Suprapubic skin (tissue), 4 donors: ENCODE measurements at regions not wholly inside any gene's neighbourhood (a gene's known extent, or its start where the extent isn't known, plus 50 kb on each side); places are given as distances from the start of the nearest gene placed in this dataset.
"Not testable (repeated sequence)": the region's sequence is repeated elsewhere in the genome, so short reads cannot be mapped to it uniquely, and the experiment has no call there.

Source experiments
- DNase-seq, 2 donors: peaks; one replicate each; pipeline ENCODE4 v3.0.0-alpha.2; 2019; ENCODE audit warnings: low spot score in 2 of 2
- H3K27ac ChIP-seq: fragments of 200-600 bp; sonication (generic); one replicate; pipeline ENCODE4 v1.5.1; 2019
- H3K27me3 ChIP-seq: fragments of 200-600 bp; sonication (generic); one replicate; pipeline ENCODE4 v1.5.1; 2019
- H3K36me3 ChIP-seq: fragments of 200-600 bp; sonication (generic); one replicate; pipeline ENCODE4 v1.5.1; 2019
- H3K4me1 ChIP-seq: fragments of 200-600 bp; sonication (generic); one replicate; pipeline ENCODE4 v1.5.1; 2019
- H3K4me3 ChIP-seq: fragments of 200-600 bp; sonication (generic); one replicate; pipeline ENCODE4 v1.5.1; 2019; ENCODE audit warnings: mild to moderate bottlenecking
- H3K9me3 ChIP-seq: fragments of 200-600 bp; sonication (generic); one replicate; pipeline ENCODE4 v1.5.1; 2019
- EP300 ChIP-seq: sonication (generic); formaldehyde crosslinking; IDR thresholded peaks from one replicate; pipeline ENCODE4 v1.6.1; 2017; ENCODE audit warnings: antibody characterized with exemption
- POLR2A ChIP-seq, 2 donors: fragments of 450-650 bp; IDR thresholded peaks; one replicate each; pipeline ENCODE4 v1.6.1; 2017; ENCODE audit warnings: antibody characterized with exemption in 2 of 2, mild to moderate bottlenecking in 2 of 2, moderate library complexity in 2 of 2
- POLR2AphosphoS5 ChIP-seq, 3 donors: sonication (generic); formaldehyde crosslinking; IDR thresholded peaks; one replicate each; pipeline ENCODE4 v1.6.1; 2017; ENCODE audit warnings: antibody characterized with exemption in 3 of 3
- WGBS: methylation state at CpG from one replicate; pipeline ENCODE4 v1.1.5; 2018; 5-methylcytosine and 5-hydroxymethylcytosine counted together
- TF ChIP-seq, protein P1 (sequence below), 2 donors: fragments of 200-600 bp in 1 of 2; fragments of 450-650 bp in 1 of 2; sonication (generic) in 1 of 2; IDR thresholded peaks; one replicate each; pipeline ENCODE4 v1.5.1; 2016 to 2019; ENCODE audit warnings: antibody characterized with exemption in 2 of 2, mild to moderate bottlenecking in 1 of 2, moderate library complexity in 1 of 2

DNA sequence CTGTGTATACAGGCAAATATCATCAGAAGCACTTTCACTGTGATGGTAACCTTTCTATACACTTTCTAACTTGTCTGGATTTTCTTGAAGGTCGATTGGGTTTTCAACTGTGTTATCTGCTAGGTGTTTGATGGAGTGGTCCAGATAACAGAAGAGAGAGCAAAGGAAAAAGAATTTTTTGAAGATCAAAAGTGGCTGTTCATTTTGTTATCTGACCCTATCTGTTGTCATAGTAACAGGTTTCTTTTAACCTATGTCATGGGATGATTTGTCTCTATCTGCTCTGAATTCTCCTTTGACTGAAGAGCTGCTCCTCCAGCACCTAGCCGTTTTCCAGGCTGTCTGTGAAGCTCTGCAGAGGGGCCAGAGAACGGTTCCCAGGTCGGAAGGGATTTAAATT, 77.8 kb upstream of the IRX2 start:
- no peaks in the 10 kb centered on the region for H3K4me1 ChIP-seq
- H3K9me3 ChIP-seq = no peaks in the 10 kb centered on the region
- H3K27ac ChIP-seq = no peak overlapping the region
- DNase-seq = no peak
- no peak overlapping the region for H3K4me3 ChIP-seq
- WGBS = 23% methylated on average over 4 of the region's 4 CpGs
- peaks cover 5% of the 10 kb centered on the region for H3K27me3 ChIP-seq
- TF ChIP-seq, protein P1, sequence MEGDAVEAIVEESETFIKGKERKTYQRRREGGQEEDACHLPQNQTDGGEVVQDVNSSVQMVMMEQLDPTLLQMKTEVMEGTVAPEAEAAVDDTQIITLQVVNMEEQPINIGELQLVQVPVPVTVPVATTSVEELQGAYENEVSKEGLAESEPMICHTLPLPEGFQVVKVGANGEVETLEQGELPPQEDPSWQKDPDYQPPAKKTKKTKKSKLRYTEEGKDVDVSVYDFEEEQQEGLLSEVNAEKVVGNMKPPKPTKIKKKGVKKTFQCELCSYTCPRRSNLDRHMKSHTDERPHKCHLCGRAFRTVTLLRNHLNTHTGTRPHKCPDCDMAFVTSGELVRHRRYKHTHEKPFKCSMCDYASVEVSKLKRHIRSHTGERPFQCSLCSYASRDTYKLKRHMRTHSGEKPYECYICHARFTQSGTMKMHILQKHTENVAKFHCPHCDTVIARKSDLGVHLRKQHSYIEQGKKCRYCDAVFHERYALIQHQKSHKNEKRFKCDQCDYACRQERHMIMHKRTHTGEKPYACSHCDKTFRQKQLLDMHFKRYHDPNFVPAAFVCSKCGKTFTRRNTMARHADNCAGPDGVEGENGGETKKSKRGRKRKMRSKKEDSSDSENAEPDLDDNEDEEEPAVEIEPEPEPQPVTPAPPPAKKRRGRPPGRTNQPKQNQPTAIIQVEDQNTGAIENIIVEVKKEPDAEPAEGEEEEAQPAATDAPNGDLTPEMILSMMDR (IDR thresholded peaks at IDR 0.05) = no peak
- no peak for TF ChIP-seq EP300
- TF ChIP-seq POLR2A (IDR thresholded peaks at IDR 0.05) = no peak
- no peak for TF ChIP-seq POLR2AphosphoS5 (IDR thresholded peaks at IDR 0.05)
- H3K36me3 ChIP-seq = no peaks in the 10 kb centered on the region

GRCh38 chr5:2818936-2819335, 67.5 kb upstream of the IRX2 start:
- H3K9me3 ChIP-seq = no peaks in the 10 kb centered on the region
- 84% methylated on average over 6 of the region's 7 CpGs for WGBS
- H3K4me1 ChIP-seq = no peaks in the 10 kb centered on the region
- H3K27me3 ChIP-seq = peaks cover 14% of the 10 kb centered on the region
- TF ChIP-seq, protein P1 (IDR thresholded peaks at IDR 0.05) = no peak
- TF ChIP-seq POLR2A (IDR thresholded peaks at IDR 0.05) = no peak
- no peak overlapping the region for H3K27ac ChIP-seq
- no peaks in the 10 kb centered on the region for H3K36me3 ChIP-seq
- H3K4me3 ChIP-seq = no peak overlapping the region
- no peak for DNase-seq

GRCh38 chr5:2817031-2817603, 65.6 kb upstream of the IRX2 start:
- no peak for DNase-seq
- Histone ChIP-seq H3K9me3 (no peaks in the 10 kb centered on the region), H3K36me3 (no peaks in the 10 kb centered on the region), H3K4me1 (no peaks in the 10 kb centered on the region), H3K27me3 (no peaks in the 10 kb centered on the region), H3K27ac (no peak overlapping the region), H3K4me3 (no peak overlapping the region)
- 64% methylated on average over 5 of the region's 5 CpGs for WGBS
- TF ChIP-seq POLR2AphosphoS5 (IDR thresholded peaks at IDR 0.05) = no peak
- TF ChIP-seq, protein P1 (IDR thresholded peaks at IDR 0.05) = no peak
- no peak for TF ChIP-seq EP300
- TF ChIP-seq POLR2A (IDR thresholded peaks at IDR 0.05) = no peak

GRCh38 chr5:2813678-2814077, 62.2 kb upstream of the IRX2 start:
- Histone ChIP-seq H3K27ac (no peak overlapping the region), H3K4me1 (no peaks in the 10 kb centered on the region), H3K9me3 (no peaks in the 10 kb centered on the region), H3K4me3 (no peak overlapping the region), H3K27me3 (no peaks in the 10 kb centered on the region), H3K36me3 (no peaks in the 10 kb centered on the region)
- TF ChIP-seq, protein P1 (IDR thresholded peaks at IDR 0.05) = no peak
- no peak for TF ChIP-seq POLR2A (IDR thresholded peaks at IDR 0.05)
- TF ChIP-seq EP300 = no peak
- TF ChIP-seq POLR2AphosphoS5 (IDR thresholded peaks at IDR 0.05) = no peak
- WGBS = 79% methylated on average over 8 of the region's 9 CpGs
- DNase-seq = no peak

GRCh38 chr5:2810644-2811043, 59.2 kb upstream of the IRX2 start:
- H3K4me1 ChIP-seq = no peaks in the 10 kb centered on the region
- H3K27ac ChIP-seq = no peak overlapping the region
- no peaks in the 10 kb centered on the region for H3K36me3 ChIP-seq
- DNase-seq = no peak
- no peaks in the 10 kb centered on the region for H3K9me3 ChIP-seq
- H3K4me3 ChIP-seq = no peak overlapping the region
- WGBS = 60% methylated on average over 3 of the region's 3 CpGs
- TF ChIP-seq POLR2A (IDR thresholded peaks at IDR 0.05) (no peak), EP300 (no peak), POLR2AphosphoS5 (IDR thresholded peaks at IDR 0.05) (no peak)
- TF ChIP-seq, protein P1 (IDR thresholded peaks at IDR 0.05) = no peak
- peaks cover 6% of the 10 kb centered on the region for H3K27me3 ChIP-seq

GRCh38 chr5:2807244-2807643, 55.8 kb upstream of the IRX2 start:
- not testable (repeated sequence) for H3K4me1 ChIP-seq, H3K9me3 ChIP-seq, H3K36me3 ChIP-seq, H3K27ac ChIP-seq, H3K4me3 ChIP-seq, DNase-seq, H3K27me3 ChIP-seq
- 60% methylated on average over 5 of the region's 5 CpGs for WGBS
